IPS-15b (cell line): ENCODE measurements at regions not wholly inside any gene's neighbourhood (a gene's known extent, or its start where the extent isn't known, plus 50 kb on each side); places are given as distances from the start of the nearest gene placed in this dataset.
"Not testable (repeated sequence)": the region's sequence is repeated elsewhere in the genome, so short reads cannot be mapped to it uniquely, and the experiment has no call there.

Experiments used
- H3K27me3 ChIP-seq: one replicate; pipeline ENCODE4 v1.6.1; 2013; ENCODE audit warnings: low read length; ENCODE audit not compliant: control insufficient read depth, insufficient read depth
- H3K36me3 ChIP-seq: one replicate; pipeline ENCODE4 v1.6.1; 2013; ENCODE audit warnings: low read length; ENCODE audit not compliant: control insufficient read depth, insufficient read depth
- H3K4me1 ChIP-seq: one replicate; pipeline ENCODE4 v1.6.1; 2013; ENCODE audit warnings: mild to moderate bottlenecking, low read length; ENCODE audit not compliant: control insufficient read depth, insufficient read depth
- H3K4me3 ChIP-seq: one replicate; pipeline ENCODE4 v1.5.1; 2013; ENCODE audit warnings: low read depth, low read length
- H3K9ac ChIP-seq: one replicate; pipeline ENCODE4 v1.6.1; 2013; ENCODE audit warnings: low read depth, mild to moderate bottlenecking, low read length
- H3K9me3 ChIP-seq: one replicate; pipeline ENCODE4 v1.6.1; 2013; ENCODE audit warnings: mild to moderate bottlenecking, low read length; ENCODE audit not compliant: control insufficient read depth, insufficient read depth

- Histone ChIP-seq H3K36me3 (no peaks in the 10 kb centered on the region), H3K9me3 (no peaks in the 10 kb centered on the region), H3K27me3 (no peaks in the 10 kb centered on the region), H3K4me3 (no peak overlapping the region), H3K4me1 (peaks cover 2% of the 10 kb centered on the region), H3K9ac (no peak overlapping the region)
Observed at GRCh38 chr14:25837551-25837965, 760.3 kb downstream of the NOVA1 start.

- H3K9me3 ChIP-seq, result no peaks in the 10 kb centered on the region
- no peaks in the 10 kb centered on the region for H3K27me3 ChIP-seq
- H3K4me1 ChIP-seq, result no peaks in the 10 kb centered on the region
- no peaks in the 10 kb centered on the region for H3K36me3 ChIP-seq
- no peak overlapping the region for H3K9ac ChIP-seq
- H3K4me3 ChIP-seq, result no peak overlapping the region
Observed at GRCh38 chr14:25836636-25837035, 761.2 kb downstream of the NOVA1 start.

- H3K4me1 ChIP-seq, result no peaks in the 10 kb centered on the region
- H3K9ac ChIP-seq, result no peak overlapping the region
- no peaks in the 10 kb centered on the region for H3K36me3 ChIP-seq
- no peak overlapping the region for H3K4me3 ChIP-seq
- no peaks in the 10 kb centered on the region for H3K9me3 ChIP-seq
- H3K27me3 ChIP-seq, result no peaks in the 10 kb centered on the region
Observed at GRCh38 chr14:25833341-25834126, 764.3 kb downstream of the NOVA1 start.

- Histone ChIP-seq H3K4me3 (no peak overlapping the region), H3K9me3 (no peaks in the 10 kb centered on the region), H3K4me1 (no peaks in the 10 kb centered on the region), H3K9ac (no peak overlapping the region), H3K27me3 (no peaks in the 10 kb centered on the region), H3K36me3 (no peaks in the 10 kb centered on the region)
Observed at GRCh38 chr14:25832585-25832984, 765.2 kb downstream of the NOVA1 start.

GRCh38 chr14:25828562-25828961, 769.3 kb downstream of the NOVA1 start:
- no peaks in the 10 kb centered on the region for H3K4me1 ChIP-seq
- H3K4me3 ChIP-seq, result no peak overlapping the region
- H3K36me3 ChIP-seq, result no peaks in the 10 kb centered on the region
- no peak overlapping the region for H3K9ac ChIP-seq
- H3K27me3 ChIP-seq, result no peaks in the 10 kb centered on the region
- no peaks in the 10 kb centered on the region for H3K9me3 ChIP-seq

GRCh38 chr14:25826105-25826504, 771.7 kb downstream of the NOVA1 start:
- Histone ChIP-seq H3K4me1 (no peaks in the 10 kb centered on the region), H3K4me3 (no peak overlapping the region), H3K9ac (no peak overlapping the region), H3K27me3 (no peaks in the 10 kb centered on the region), H3K36me3 (no peaks in the 10 kb centered on the region), H3K9me3 (no peaks in the 10 kb centered on the region)

- Histone ChIP-seq H3K9ac (no peak overlapping the region), H3K36me3 (no peaks in the 10 kb centered on the region), H3K4me1 (peaks cover 7% of the 10 kb centered on the region), H3K4me3 (no peak overlapping the region), H3K9me3 (no peaks in the 10 kb centered on the region), H3K27me3 (no peaks in the 10 kb centered on the region)
Observed at GRCh38 chr14:25820368-25820767, 770.4 kb upstream of the STXBP6 start.

DNA sequence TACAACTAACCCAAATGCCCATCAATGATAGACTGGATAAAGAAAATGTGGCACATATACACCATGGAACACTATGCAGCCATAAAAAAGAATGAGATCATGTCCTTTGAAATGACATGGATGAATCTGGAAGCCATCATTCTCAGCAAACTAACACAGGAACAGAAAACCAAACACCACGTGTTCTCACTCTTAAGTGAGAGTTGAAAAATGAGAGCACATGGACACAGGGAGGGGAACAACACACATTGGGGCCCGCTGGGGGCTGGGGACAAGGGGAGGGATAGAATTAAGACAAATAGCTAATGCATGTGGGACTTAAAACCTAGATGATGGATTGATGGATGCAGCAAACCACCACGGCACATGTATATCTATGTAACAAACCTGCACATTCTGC, 764.7 kb upstream of the STXBP6 start:
- not testable (repeated sequence) for H3K4me1 ChIP-seq, H3K9ac ChIP-seq, H3K27me3 ChIP-seq, H3K9me3 ChIP-seq, H3K36me3 ChIP-seq, H3K4me3 ChIP-seq

DNA sequence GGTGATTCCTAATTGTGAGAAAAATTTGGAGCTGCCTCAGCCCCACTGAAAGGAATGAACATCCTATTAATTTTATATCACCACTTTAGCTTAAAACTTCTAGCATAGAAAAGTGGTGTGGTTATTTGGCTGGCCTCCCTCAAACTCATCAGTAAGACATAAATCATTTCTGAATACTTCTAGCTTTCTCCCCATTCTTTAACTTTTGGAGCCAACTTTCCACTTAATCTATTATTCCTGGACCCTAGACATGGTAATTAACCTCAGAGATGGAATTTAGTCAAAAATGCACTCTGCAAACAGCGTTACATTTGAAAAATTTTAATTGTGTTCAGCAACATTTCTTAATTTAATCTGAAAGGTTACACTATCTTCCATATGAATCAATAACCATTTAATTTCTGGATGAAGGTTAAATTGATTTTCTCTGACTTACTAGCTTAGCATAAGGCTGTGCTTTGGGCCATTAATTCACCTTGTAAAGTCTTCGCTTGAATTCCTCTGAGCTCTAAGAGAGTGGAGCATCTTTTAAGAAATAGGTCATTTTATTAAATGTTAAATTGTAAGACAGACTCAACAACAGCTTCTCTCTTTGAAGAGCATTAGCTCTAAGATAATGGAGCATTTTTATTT, 753.6 kb upstream of the STXBP6 start:
- no peaks in the 10 kb centered on the region for H3K4me1 ChIP-seq
- no peaks in the 10 kb centered on the region for H3K9me3 ChIP-seq
- H3K36me3 ChIP-seq, result no peaks in the 10 kb centered on the region
- H3K27me3 ChIP-seq, result no peaks in the 10 kb centered on the region
- no peak overlapping the region for H3K9ac ChIP-seq
- H3K4me3 ChIP-seq, result no peak overlapping the region

- Histone ChIP-seq H3K4me1 (no peaks in the 10 kb centered on the region), H3K9me3 (no peaks in the 10 kb centered on the region), H3K4me3 (no peak overlapping the region), H3K36me3 (no peaks in the 10 kb centered on the region), H3K27me3 (no peaks in the 10 kb centered on the region), H3K9ac (no peak overlapping the region)
Observed at GRCh38 chr14:25800841-25801240, 750.9 kb upstream of the STXBP6 start.

GRCh38 chr14:25788252-25788651, 738.3 kb upstream of the STXBP6 start:
- Histone ChIP-seq H3K4me3 (no peak overlapping the region), H3K27me3 (no peaks in the 10 kb centered on the region), H3K36me3 (no peaks in the 10 kb centered on the region), H3K9ac (no peak overlapping the region), H3K9me3 (no peaks in the 10 kb centered on the region), H3K4me1 (no peaks in the 10 kb centered on the region)

DNA sequence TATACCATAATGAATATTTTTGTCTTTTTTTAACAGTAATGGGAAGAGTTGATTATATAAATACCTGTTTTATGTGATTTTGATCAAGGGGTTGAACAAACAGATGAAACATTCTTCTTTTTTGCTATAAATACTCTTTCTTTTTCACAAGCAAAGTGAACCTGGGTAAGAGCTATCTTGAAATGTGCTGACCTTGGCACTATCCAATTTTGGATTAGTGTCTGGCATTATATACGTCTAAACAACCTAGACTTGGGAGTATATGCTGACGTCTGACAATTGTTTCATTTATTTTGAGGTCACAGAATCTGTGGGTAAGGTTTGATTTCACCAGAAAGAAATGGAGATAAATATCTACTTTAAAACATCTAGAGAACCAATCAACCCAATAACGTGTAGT, 716.0 kb upstream of the STXBP6 start:
- Histone ChIP-seq H3K9me3 (no peaks in the 10 kb centered on the region), H3K4me3 (no peak overlapping the region), H3K36me3 (no peaks in the 10 kb centered on the region), H3K9ac (no peak overlapping the region), H3K4me1 (peaks cover 2% of the 10 kb centered on the region), H3K27me3 (no peaks in the 10 kb centered on the region)
